HG03432 (cell line): ENCODE measurements at regions not wholly inside any gene's neighbourhood (a gene's known extent, or its start where the extent isn't known, plus 50 kb on each side); places are given as distances from the start of the nearest gene placed in this dataset.
"Not testable (repeated sequence)": the region's sequence is repeated elsewhere in the genome, so short reads cannot be mapped to it uniquely, and the experiment has no call there.

ENCODE experiments used
- ATAC-seq: cut with Tn5 transposase; IDR thresholded peaks from one replicate; pipeline ENCODE4 v1.9.1; 2021; ENCODE audit warnings: mild to moderate bottlenecking, moderate library complexity; ENCODE audit not compliant: unreplicated experiment

DNA sequence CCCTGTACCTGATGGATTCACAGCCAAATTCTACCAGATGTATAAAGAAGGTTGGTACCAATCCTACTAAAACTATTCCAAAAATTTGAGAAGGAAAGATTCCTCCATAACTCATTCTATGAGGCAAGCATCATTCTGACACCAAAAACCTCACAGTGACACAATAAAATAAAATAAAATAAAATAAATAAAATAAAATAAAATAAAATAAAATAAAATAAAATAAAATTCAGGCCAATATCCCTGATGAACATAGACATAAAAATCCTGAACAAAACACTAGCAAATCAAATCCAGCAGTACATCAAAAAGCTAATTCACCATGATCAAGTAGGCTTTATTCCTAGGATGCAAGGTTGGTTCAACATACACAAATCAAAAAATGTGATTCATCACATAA is 108.1 kb downstream of the PROX1 start:
- ATAC-seq: not testable (repeated sequence)

DNA sequence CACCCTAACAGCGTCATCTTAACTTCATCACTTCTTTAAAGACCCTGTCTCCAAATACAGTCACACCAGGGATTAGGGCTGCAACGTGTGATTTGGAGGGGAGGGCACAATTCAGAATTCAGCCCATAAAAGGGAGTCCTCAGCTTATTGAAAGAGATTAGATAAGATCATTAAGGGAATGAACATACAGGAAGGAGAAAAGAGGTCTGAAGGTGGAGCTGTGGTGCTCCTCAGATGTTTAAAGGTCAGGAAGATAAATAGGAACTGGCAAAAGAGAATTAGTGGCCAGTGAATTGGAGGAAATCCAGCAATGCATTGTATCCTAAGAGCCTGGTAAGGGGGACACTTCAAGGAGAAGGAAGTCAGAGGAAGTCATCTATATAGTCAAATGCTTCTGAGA is 113.5 kb downstream of the PROX1 start:
- no peak for ATAC-seq

GRCh38 chr1:214101828-214102227 is 114.1 kb downstream of the PROX1 start:
- ATAC-seq: no peak

DNA sequence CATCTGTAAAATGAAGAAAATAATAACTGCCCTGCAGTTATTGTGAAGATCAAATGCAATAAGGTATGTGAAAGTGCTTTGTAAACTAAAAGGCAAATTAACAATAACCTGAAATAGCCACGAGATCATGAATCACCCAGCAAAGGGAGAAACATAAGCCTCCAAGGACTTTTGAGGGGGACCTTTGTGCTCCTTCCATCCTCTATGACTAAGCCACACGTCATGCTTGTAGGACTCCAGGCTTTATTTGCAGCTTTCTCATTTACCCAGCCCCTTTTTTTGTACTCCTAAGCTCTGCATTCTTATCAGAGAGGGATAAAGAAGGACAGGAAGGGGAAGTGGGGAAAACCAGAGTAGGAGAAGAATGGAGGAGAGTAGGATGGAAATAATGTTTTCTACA is 115.1 kb downstream of the PROX1 start:
- ATAC-seq: no peak

- ATAC-seq: no peak
These were observed 116.0 kb downstream of the PROX1 start for GRCh38 chr1:214103778-214104177.

DNA sequence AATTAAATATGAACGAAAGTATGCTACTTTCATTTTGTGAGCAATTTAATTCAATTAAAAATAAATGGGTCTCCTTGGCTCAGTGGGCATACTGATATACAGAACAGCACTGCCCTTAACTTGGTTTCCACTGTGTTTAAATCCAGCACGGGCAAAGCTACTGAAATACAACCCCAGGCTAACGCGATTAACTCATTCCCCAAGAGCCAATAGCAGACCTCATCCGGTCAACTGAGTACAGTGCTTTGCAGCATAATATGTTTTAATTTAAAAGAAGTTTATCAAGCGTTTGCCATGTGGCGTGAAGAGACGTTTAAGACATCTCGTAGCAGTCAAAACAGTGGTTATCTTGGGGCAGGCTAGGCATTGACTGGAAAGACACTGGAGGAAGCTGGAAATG is 118.6 kb downstream of the PROX1 start:
- no peak for ATAC-seq

GRCh38 chr1:214107322-214108096 is 119.7 kb downstream of the PROX1 start:
- no peak for ATAC-seq

DNA sequence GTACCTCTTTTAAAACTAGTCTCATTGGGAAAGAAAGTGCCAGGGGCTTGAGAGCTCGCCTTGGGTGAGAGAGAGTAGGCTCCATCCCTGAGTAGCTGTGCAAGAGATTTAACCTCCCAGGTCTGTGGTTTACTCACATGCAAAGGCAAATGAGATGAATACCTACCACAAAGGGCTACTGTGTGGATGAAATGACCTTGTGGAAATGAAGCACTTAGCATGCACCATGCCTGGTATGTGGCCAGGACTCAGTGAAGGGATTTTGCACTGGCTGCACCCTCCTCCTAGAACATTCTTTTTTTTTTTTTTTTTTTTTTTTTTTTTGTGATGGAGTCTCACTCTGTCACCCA is 120.3 kb downstream of the PROX1 start:
- ATAC-seq: no peak

DNA sequence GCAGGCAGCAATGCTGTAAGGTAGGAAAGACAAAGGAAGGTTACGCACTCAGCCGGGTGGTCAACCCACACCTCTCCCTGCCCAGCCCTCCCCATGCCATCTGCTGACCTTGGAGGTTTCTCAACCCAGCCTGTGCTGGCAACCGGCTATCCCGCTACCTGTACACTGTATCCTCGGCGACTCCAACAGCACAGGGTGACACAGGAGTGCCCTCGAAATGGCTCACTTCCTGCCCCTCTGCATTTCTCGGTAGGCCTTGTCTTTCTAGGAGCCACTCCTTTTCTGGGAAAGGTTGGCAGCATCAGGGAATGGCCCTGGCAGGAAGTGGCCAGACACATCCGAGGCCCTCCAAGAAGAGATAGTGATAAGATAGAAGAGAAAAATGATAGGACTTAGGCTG is 124.0 kb downstream of the PROX1 start:
- ATAC-seq: no peak

DNA sequence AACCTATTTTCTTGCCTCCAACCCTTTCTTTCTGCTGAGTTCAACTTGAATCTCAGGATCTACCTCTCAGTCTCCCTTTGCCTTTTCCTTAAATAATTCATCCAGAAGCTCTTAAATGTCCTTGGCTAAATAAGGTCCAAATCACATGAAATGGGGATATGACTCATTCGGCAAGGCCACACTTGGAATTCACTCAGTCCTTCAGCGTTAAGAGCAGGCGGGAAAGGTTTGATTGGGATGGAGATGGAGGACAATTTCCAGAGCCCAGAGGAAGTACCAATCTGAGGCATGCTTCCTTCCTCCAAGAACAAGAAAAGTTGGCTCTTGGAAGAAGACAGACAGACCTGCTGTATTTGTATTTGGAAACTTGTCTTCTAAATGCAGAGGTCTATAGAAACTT is 128.5 kb downstream of the PROX1 start:
- no peak for ATAC-seq

GRCh38 chr1:214117780-214118179 is 130.0 kb downstream of the PROX1 start:
- no peak for ATAC-seq

DNA sequence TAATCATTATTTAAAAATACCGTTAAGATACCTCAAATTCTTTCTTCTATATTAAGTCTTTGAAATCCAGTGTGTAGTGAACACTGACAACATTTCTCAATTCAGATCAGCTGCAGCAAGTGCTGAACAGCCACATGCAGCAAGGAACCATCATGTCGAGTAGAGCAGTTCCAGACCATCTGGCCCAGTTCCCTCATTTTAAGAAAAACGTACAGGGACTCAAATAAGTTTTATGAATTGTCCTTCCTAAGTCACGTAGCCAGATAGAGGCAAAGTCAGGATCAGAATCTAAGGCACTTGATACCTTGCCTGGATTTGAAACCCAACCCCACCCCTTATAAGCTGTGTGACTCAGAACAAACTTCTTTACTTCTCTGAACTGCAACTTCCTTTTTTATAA is 132.4 kb downstream of the PROX1 start:
- no peak for ATAC-seq

DNA sequence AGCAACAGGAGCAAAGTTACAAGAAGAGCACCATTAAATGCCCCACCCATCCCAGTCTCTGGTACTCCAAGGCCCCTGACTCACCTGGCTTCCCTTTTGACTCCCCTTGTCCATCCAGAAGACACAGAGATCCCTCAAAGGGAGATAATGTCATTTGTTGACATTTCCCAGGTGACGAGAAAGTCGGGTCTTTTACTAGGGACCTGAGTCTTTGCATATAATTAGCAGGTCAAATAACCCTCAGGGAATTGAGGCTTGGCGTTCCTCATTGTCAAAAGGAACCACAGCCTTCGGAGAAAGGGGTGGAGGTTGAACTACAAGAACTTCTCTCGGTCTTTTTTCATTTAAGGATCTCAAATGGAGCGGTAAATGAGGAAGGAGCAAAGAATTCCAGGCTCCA is 133.2 kb downstream of the PROX1 start:
- ATAC-seq: no peak

DNA sequence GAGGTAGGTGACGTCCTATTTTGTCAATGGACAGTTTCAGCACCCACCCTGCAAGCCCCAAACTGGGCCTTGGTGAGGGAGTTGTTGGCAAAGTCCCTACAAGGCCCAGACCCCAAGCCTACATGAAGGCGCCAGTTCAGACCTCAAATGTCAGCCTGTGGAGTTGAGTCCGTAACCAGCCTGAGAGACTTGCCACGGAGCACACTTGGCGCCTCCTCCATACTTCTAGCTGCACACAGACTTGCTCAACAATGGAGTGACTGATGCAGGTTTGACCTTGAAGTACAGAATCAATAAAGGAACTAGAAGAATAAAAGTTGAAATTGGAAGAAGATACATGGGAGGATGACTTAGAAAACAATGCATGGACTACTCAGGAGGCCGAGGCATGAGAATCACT is 134.3 kb downstream of the PROX1 start:
- ATAC-seq: no peak

GRCh38 chr1:214123061-214123784 is 135.4 kb downstream of the PROX1 start:
- ATAC-seq: peak; percentile 81

GRCh38 chr1:214124281-214124805 is 136.6 kb downstream of the PROX1 start:
- no peak for ATAC-seq

GRCh38 chr1:214124915-214125314 is 137.1 kb downstream of the PROX1 start:
- ATAC-seq: no peak

DNA sequence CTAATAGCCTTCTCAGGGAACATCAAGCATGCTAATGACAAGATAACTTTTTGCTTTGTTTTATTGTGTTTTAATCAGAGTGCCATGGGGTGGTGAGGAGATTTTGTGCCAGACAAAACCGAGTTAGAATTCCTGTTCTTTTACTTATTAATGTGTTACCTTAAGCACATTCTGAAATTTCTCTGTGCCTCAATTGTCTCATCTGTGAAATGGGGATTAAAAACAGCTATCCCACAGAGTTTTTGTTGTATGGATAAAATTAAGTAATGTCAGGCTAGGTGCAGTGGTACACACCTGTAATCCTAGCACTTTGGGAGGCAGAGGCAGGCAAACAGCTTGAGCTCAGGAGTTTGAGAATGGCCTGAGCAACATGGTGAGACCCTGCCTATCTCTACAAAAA is 138.0 kb downstream of the PROX1 start:
- no peak for ATAC-seq

DNA sequence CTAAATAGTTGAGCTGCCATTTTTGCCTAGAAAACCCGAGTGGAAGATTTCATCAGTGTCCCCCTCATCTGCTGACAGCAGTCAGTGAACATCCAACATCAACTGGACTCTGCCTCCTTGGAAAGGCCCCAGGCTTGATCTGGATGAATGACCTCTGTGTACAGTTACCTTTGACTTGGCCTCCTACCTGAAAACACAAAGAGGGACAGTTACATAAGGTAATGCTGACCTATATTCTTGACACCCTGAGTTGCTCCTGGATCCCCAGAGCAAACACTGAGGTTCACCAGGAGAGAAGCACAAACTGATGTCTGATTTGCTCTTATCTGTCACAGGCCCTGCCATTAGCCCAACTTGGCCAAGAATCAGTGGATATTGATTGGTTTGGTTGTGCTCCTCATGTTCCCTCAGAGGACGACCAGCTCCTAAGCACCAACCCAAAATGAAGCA is 138.9 kb downstream of the PROX1 start:
- no peak for ATAC-seq

GRCh38 chr1:214127705-214128104 is 139.9 kb downstream of the PROX1 start:
- no peak for ATAC-seq

DNA sequence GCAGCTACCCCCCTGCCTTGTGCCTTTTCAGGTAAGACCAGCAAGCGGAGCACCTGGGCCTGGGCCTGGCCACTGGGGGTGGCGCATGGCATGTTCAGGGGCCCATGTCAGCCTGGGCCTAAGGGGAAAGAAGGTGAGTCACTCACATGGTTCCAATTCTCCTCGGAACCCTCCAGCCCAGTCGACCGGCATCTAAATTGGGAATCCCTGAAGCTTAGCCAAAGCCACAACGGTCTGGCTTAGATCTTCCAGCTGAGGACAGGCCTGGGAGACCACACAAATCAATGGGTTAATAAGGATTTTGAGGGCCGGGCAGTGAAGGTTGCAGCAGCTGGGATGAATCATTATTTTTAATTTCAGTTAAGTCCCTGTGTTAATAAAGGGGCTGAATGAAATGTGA is 145.1 kb upstream of the SMYD2 start:
- no peak for ATAC-seq

DNA sequence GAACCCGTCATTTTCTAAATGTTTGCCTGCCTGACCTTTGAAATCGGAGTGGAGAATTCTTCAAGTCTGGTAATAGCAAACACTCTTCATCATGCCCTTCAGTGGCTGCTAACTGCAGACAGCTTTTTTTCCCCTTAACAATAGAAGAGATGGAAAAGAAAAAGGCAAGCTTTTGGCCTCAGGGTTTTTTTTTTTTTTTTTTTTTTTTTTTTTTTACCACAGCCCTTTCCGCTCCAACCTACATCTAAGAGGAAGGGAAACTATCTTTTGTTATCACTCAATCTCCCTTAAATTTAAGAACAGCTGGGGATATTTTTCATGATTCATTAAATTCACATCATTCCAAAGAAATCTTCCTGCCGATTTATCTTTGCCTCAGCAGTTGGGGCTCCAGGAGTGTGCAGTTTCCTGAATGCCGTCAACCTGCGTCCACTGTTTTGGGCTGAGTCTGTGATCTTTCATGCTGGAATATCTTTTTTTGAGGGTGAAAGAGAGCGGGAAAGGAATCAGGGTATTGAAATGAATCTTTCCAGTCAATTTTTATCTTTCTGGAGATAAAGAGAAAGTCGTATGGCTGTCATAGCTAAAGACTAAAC is 144.5 kb upstream of the SMYD2 start:
- ATAC-seq: no peak
